Keratinocyte (primary cell): ENCODE measurements at regions not wholly inside any gene's neighbourhood (a gene's known extent, or its start where the extent isn't known, plus 50 kb on each side); places are given as distances from the start of the nearest gene placed in this dataset.

Experiments used
- DNase-seq: peaks from one replicate; pipeline ENCODE4 v3.0.0-alpha.2; 2011; ENCODE audit warnings: low read depth, missing footprints, low spot score
- FAIRE-seq: peaks from 2 replicates; lab custom pipeline; 2011; peaks lifted over from hg19 to GRCh38; lab: Jason Lieb, UNC
- H2AFZ ChIP-seq: 2 replicates; pipeline ENCODE4 v1.6.0; 2012; ENCODE audit warnings: low read length, control low read depth, inconsistent platforms; ENCODE audit not compliant: control insufficient read depth
- H3K27ac ChIP-seq: 2 replicates; pipeline ENCODE4 v1.5.1; 2011; ENCODE audit warnings: low read length; ENCODE audit not compliant: control insufficient read depth, insufficient read depth
- H3K27me3 ChIP-seq: 3 replicates; pipeline ENCODE4 v1.6.0; 2011; ENCODE audit warnings: low read length; ENCODE audit not compliant: control insufficient read depth, insufficient read depth; ENCODE audit errors: extremely low read depth
- H3K36me3 ChIP-seq, 2 experiments: 2 replicates in 1 of 2; 3 replicates in 1 of 2; pipeline ENCODE4 v1.5.1; 2011; ENCODE audit warnings: low read length in 2 of 2, mild to moderate bottlenecking in 1 of 2; ENCODE audit not compliant: control insufficient read depth in 2 of 2, insufficient read depth in 2 of 2; ENCODE audit errors: extremely low read depth in 1 of 2
- H3K4me1 ChIP-seq: 3 replicates; pipeline ENCODE4 v1.5.1; 2011; ENCODE audit warnings: low read length; ENCODE audit not compliant: control insufficient read depth, insufficient read depth; ENCODE audit errors: extremely low read depth
- H3K4me2 ChIP-seq: 3 replicates; pipeline ENCODE4 v1.6.0; 2011; ENCODE audit warnings: low read depth, low read length; ENCODE audit not compliant: control insufficient read depth, insufficient read depth; ENCODE audit errors: extremely low read depth
- H3K4me3 ChIP-seq, 3 experiments: fragments of 200-600 bp in 1 of 3; sonication (generic) in 1 of 3; 2 replicates in 2 of 3; 3 replicates in 1 of 3; pipeline ENCODE4 v1.5.1; 2011 to 2016; ENCODE audit warnings: low read length in 3 of 3, mild to moderate bottlenecking in 3 of 3, control low read depth in 2 of 3, inconsistent platforms in 1 of 3, low read depth in 1 of 3, mixed read lengths in 1 of 3, mixed run types in 1 of 3, moderate library complexity in 1 of 3; ENCODE audit not compliant: control insufficient read depth in 2 of 3, insufficient read depth in 2 of 3; ENCODE audit errors: extremely low read depth in 1 of 3
- H3K79me2 ChIP-seq: 2 replicates; pipeline ENCODE4 v1.6.0; 2012; ENCODE audit warnings: low read length; ENCODE audit not compliant: control insufficient read depth, insufficient read depth
- H3K9ac ChIP-seq: 3 replicates; pipeline ENCODE4 v1.6.0; 2011; ENCODE audit warnings: low read length; ENCODE audit not compliant: control insufficient read depth, insufficient read depth; ENCODE audit errors: extremely low read depth
- H3K9me1 ChIP-seq: 3 replicates; pipeline ENCODE4 v1.6.0; 2011; ENCODE audit warnings: low read length; ENCODE audit not compliant: control insufficient read depth, insufficient read depth; ENCODE audit errors: extremely low read depth
- H3K9me3 ChIP-seq: 2 replicates; pipeline ENCODE4 v1.5.1; 2012; ENCODE audit warnings: low read depth, low read length; ENCODE audit not compliant: control insufficient read depth
- H4K20me1 ChIP-seq: 3 replicates; pipeline ENCODE4 v1.6.0; 2011; ENCODE audit warnings: low read length; ENCODE audit not compliant: control insufficient read depth, insufficient read depth; ENCODE audit errors: extremely low read depth
- CTCF ChIP-seq, 3 experiments: IDR thresholded peaks in 1 of 3; conservative IDR thresholded peaks in 1 of 3; optimal IDR thresholded peaks in 1 of 3; 2 replicates in 2 of 3; 3 replicates in 1 of 3; pipeline versions ENCODE3 to v1.5.1; 2011; ENCODE audit warnings: low read length in 3 of 3, mild to moderate bottlenecking in 3 of 3, moderate library complexity in 2 of 3, control low read depth in 1 of 3, inconsistent platforms in 1 of 3; ENCODE audit not compliant: insufficient read depth in 2 of 3; ENCODE audit errors: extremely low read depth in 1 of 3
- EZH2 ChIP-seq: IDR thresholded peaks from one replicate; pipeline ENCODE4 v1.6.1; 2012; ENCODE audit warnings: inconsistent platforms, mild to moderate bottlenecking, low read length, moderate library complexity
- dilution Hi-C: fragments of 300-500 bp; cut with MboI; formaldehyde crosslinking; loops from one replicate; pipeline ENCODE4 v1.7.0; 2020; ENCODE audit warnings: low sequenced_read_pairs; ENCODE audit not compliant: extremely low pct_ligation_motif_present

GRCh38 chr3:116871905-116872304 lies 162.3 kb downstream of the TUSC7 start:
- Histone ChIP-seq H3K4me2 (no peak overlapping the region), H3K4me3 (no peak overlapping the region), H3K9me3 (no peaks in the 10 kb centered on the region), H3K4me1 (no peaks in the 10 kb centered on the region), H3K9me1 (no peaks in the 10 kb centered on the region), H3K27me3 (no peaks in the 10 kb centered on the region), H3K9ac (no peak overlapping the region), H3K36me3 (no peaks in the 10 kb centered on the region), H3K79me2 (no peaks in the 10 kb centered on the region), H2AFZ (no peak overlapping the region), H4K20me1 (no peaks in the 10 kb centered on the region), H3K27ac (no peak overlapping the region)
- no peak for FAIRE-seq
- DNase-seq: no peak
- TF ChIP-seq CTCF (optimal IDR thresholded peaks at IDR 0.05 in 1 of 3, IDR thresholded peaks at IDR 0.05 in 1 of 3, conservative IDR thresholded peaks at IDR 0.05 in 1 of 3; ENCODE audit: extremely low read depth in 1 of 3, insufficient read depth in 2 of 3, low read length in 3 of 3) (no peak), EZH2 (no peak)
- dilution Hi-C loops: no loop called here

- Histone ChIP-seq H3K4me3 (no peak overlapping the region), H3K27ac (no peak overlapping the region), H2AFZ (no peak overlapping the region), H3K79me2 (no peaks in the 10 kb centered on the region), H3K9me3 (no peaks in the 10 kb centered on the region), H3K9me1 (no peaks in the 10 kb centered on the region), H4K20me1 (no peaks in the 10 kb centered on the region), H3K4me1 (no peaks in the 10 kb centered on the region), H3K36me3 (no peaks in the 10 kb centered on the region), H3K4me2 (no peak overlapping the region), H3K27me3 (no peaks in the 10 kb centered on the region), H3K9ac (no peak overlapping the region)
- FAIRE-seq (no peak), DNase-seq (no peak)
- no peak for TF ChIP-seq CTCF (optimal IDR thresholded peaks at IDR 0.05 in 1 of 3, IDR thresholded peaks at IDR 0.05 in 1 of 3, conservative IDR thresholded peaks at IDR 0.05 in 1 of 3; ENCODE audit: extremely low read depth in 1 of 3, insufficient read depth in 2 of 3, low read length in 3 of 3)
- no peak for TF ChIP-seq EZH2
- dilution Hi-C loops: no loop called here
Observed at GRCh38 chr3:116872688-116873087, 163.1 kb downstream of the TUSC7 start.
